ENCODE measurements at regions not wholly inside any gene's neighbourhood (a gene's known extent, or its start where the extent isn't known, plus 50 kb on each side); places are given as distances from the start of the nearest gene placed in this dataset.

DNA sequence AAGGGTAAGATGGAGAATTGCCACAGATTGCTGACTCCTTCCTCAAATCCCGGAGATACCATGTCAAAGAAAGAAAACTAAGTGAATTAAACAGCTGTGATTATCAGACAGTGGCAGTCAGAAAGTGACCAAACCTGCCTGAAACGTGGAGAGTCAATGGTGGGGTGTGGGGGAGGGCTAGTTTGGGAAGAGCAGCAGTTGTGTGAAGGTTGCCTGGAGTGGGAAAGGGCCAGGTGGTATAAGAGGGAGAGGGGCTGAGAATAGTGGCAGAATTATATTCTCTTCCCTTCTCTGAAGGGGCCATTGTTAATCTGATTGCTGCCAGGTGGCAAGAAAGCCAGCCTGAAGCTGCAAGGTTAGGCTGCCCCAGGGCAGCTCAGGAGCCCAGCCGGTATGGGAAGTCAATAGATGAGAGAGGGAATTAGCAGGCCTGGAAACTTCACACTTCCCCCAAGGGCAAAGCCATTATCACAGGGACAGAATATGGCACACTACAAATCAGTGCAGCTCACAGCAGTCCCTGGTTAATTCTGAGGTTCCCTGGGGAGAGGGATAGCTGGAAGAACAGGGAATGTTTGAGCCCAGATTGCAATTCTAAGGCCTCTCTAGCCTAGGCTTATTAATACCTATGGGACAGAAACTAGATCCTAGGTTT is 83.9 kb upstream of the ITGB1 start:
- Histone ChIP-seq H2BK20ac (ENCODE audit: low read depth, low read length, poor library complexity, severe bottlenecking) (no peak overlapping the region), H3K4ac (ENCODE audit: low read depth, low read length) (no peak overlapping the region), H3K23ac (ENCODE audit: insufficient read length, low read depth, low read length) (no peak overlapping the region), H2BK5ac (ENCODE audit: insufficient read length, low read length) (no peak overlapping the region), H4K8ac (replicated peaks; ENCODE audit: insufficient read length, low read depth, low read length) (no peak overlapping the region), H3K9me3 (ENCODE audit: control insufficient read depth, low read depth, low read length) (no peaks in the 10 kb centered on the region), H4K5ac (ENCODE audit: insufficient read length, low read depth, low read length) (no peak overlapping the region), H3K27ac (ENCODE audit: insufficient read length, low read depth, low read length) (no peak overlapping the region), H3T11ph (ENCODE audit: low read length) (no peak overlapping the region), H3K79me1 (ENCODE audit: insufficient read depth, low read depth, low read length, poor library complexity, severe bottlenecking) (no peaks in the 10 kb centered on the region), H2BK15ac (ENCODE audit: low read depth, low read length) (no peak overlapping the region), H3K56ac (ENCODE audit: insufficient read length, low read depth, low read length) (no peak overlapping the region), H3K9ac (ENCODE audit: extremely low read depth, insufficient read length, low read length) (no peak overlapping the region), H3K27me3 (ENCODE audit: insufficient read depth, low read length) (no peaks in the 10 kb centered on the region), H2BK12ac (ENCODE audit: insufficient read length, low read depth, low read length) (no peak overlapping the region), H2AK5ac (ENCODE audit: insufficient read length, low read length) (no peak overlapping the region), H4K91ac (ENCODE audit: insufficient read length, low read depth, low read length) (no peak overlapping the region), H2BK120ac (ENCODE audit: low read depth, low read length, poor library complexity, severe bottlenecking) (no peak overlapping the region), H3K4me1 (ENCODE audit: insufficient read depth, low read length) (peaks cover 11% of the 10 kb centered on the region), H2AFZ (ENCODE audit: low read length) (no peak overlapping the region), H3K4me2 (ENCODE audit: insufficient read depth, insufficient read length, low read length) (no peak overlapping the region), H4K20me1 (ENCODE audit: control insufficient read depth, insufficient read depth, insufficient read length) (no peaks in the 10 kb centered on the region), H3K14ac (ENCODE audit: insufficient read depth, low read length) (0 out of 2 replicates have a peak overlapping the region, but pooled peaks have one; percentile 21), H3K18ac (ENCODE audit: insufficient read length, low read depth, low read length) (peak overlapping the region; percentile 21), H3K79me2 (ENCODE audit: insufficient read depth, low read length) (no peaks in the 10 kb centered on the region), H3K23me2 (ENCODE audit: insufficient read length, low read depth, low read length, poor library complexity, severe bottlenecking) (no peaks in the 10 kb centered on the region)
- peaks cover 3% of the 10 kb centered on the region; the same call in 1 of the 2 replicates for H3K27me3 Mint-ChIP-seq (ENCODE audit: low read depth)
- H3K36me3 Mint-ChIP-seq (ENCODE audit: insufficient read depth in 1 of 3, low read depth in 3 of 3), result 0 out of 7 replicates have a peak, but pooled peaks cover 0 to 7% (median 0%) of the 10 kb centered on the region in 3 experiments
- H3K9me3 Mint-ChIP-seq, result peaks cover 0 to 5% of the 10 kb centered on the region in 2 experiments; a peak in 2 of 5 replicates
- H3K27ac Mint-ChIP-seq, result peak overlapping the region in 2 of 3 experiments; percentile 2 to 52; a peak in 4 of 7 replicates
- peak; percentile 55 for DNase-seq
- H3K4me3 Mint-ChIP-seq, result no peak overlapping the region
- peaks cover 45% of the 10 kb centered on the region in 2 experiments for H3K4me1 Mint-ChIP-seq
- TF ChIP-seq, protein P1, sequence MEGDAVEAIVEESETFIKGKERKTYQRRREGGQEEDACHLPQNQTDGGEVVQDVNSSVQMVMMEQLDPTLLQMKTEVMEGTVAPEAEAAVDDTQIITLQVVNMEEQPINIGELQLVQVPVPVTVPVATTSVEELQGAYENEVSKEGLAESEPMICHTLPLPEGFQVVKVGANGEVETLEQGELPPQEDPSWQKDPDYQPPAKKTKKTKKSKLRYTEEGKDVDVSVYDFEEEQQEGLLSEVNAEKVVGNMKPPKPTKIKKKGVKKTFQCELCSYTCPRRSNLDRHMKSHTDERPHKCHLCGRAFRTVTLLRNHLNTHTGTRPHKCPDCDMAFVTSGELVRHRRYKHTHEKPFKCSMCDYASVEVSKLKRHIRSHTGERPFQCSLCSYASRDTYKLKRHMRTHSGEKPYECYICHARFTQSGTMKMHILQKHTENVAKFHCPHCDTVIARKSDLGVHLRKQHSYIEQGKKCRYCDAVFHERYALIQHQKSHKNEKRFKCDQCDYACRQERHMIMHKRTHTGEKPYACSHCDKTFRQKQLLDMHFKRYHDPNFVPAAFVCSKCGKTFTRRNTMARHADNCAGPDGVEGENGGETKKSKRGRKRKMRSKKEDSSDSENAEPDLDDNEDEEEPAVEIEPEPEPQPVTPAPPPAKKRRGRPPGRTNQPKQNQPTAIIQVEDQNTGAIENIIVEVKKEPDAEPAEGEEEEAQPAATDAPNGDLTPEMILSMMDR (conservative IDR thresholded peaks at IDR 0.05), result no peak
- WGBS (ENCODE audit: extremely low coverage, insufficient read length, low lambda C conversion rate), result no CpG with 5 or more reads among the region's 3 CpGs

All from H9 (cell line).